K562 (cell line): ENCODE measurements at regions not wholly inside any gene's neighbourhood (a gene's known extent, or its start where the extent isn't known, plus 50 kb on each side); places are given as distances from the start of the nearest gene placed in this dataset.

ENCODE experiments used
- AFF4 ChIP-seq: sonication (generic); formaldehyde crosslinking; IDR thresholded peaks from 2 replicates; pipeline ENCODE4 v1.8.0; 2023; ENCODE audit warnings: mild to moderate bottlenecking, missing genetic modification reagents
- BHLHE40 ChIP-seq: IDR thresholded peaks from 2 replicates; pipeline ENCODE4 v1.6.1; 2011; ENCODE audit warnings: low read length, improper control_type of control experiment
- CBX8 ChIP-seq: fragments of 200-600 bp; sonication (generic); IDR thresholded peaks from 2 replicates; pipeline ENCODE4 v1.6.1; 2012; ENCODE audit warnings: borderline replicate concordance, mixed run types, low read depth, mild to moderate bottlenecking, moderate library complexity, mixed read lengths, low read length, control low read depth, inconsistent platforms; ENCODE audit not compliant: poor library complexity, severe bottlenecking; ENCODE audit errors: extremely low read depth
- EHMT2 ChIP-seq: fragments of 450-650 bp; IDR thresholded peaks from 2 replicates; pipeline ENCODE4 v1.6.1; 2018; ENCODE audit warnings: antibody characterized with exemption
- FOXO4 ChIP-seq: fragments of 450-650 bp; formaldehyde crosslinking; IDR thresholded peaks from 2 replicates; pipeline ENCODE4 v1.4.0; 2020; ENCODE audit warnings: mild to moderate bottlenecking, moderate library complexity
- L3MBTL2 ChIP-seq: fragments of 450-650 bp; IDR thresholded peaks from 2 replicates; pipeline ENCODE4 v1.6.1; 2016; ENCODE audit warnings: mild to moderate bottlenecking, moderate library complexity
- RBM25 ChIP-seq: fragments of 200-400 bp; formaldehyde crosslinking; IDR thresholded peaks from 2 replicates; pipeline ENCODE4 v1.6.1; 2018; ENCODE audit warnings: low read length, low read depth, moderate library complexity; ENCODE audit not compliant: severe bottlenecking
- TFAM ChIP-seq: fragments of 250-450 bp; sonication (Bioruptor Pico); conservative IDR thresholded peaks from 2 replicates; pipeline ENCODE4 v1.5.0; 2021; ENCODE audit warnings: mild to moderate bottlenecking, moderate library complexity
- USF2 ChIP-seq: sonication (generic); formaldehyde crosslinking; IDR thresholded peaks from 2 replicates; pipeline ENCODE4 v1.5.0; 2020; ENCODE audit warnings: missing genetic modification reagents
- XRCC3 ChIP-seq: fragments of 450-650 bp; IDR thresholded peaks from 2 replicates; pipeline ENCODE4 v1.6.1; 2017; ENCODE audit warnings: mild to moderate bottlenecking, moderate library complexity
- ZEB2 ChIP-seq: fragments of 450-650 bp; IDR thresholded peaks from 2 replicates; pipeline ENCODE4 v1.6.1; 2016
- ZSCAN29 ChIP-seq: fragments of 450-650 bp; IDR thresholded peaks from 2 replicates; pipeline ENCODE4 v1.6.1; 2017

- TF ChIP-seq USF2 (CRISPR knock-in tag), result 0 out of 2 replicates have a peak, but pooled peaks have one; percentile 21
- no peak for TF ChIP-seq FOXO4
- TF ChIP-seq L3MBTL2, result peak; percentile 83
- TF ChIP-seq AFF4, result no peak
- no peak for TF ChIP-seq ZEB2
- no peak for TF ChIP-seq XRCC3
- TF ChIP-seq TFAM (CRISPR knock-in tag), result no peak
- TF ChIP-seq EHMT2, result no peak
- no peak for TF ChIP-seq CBX8
- peak; percentile 77 for TF ChIP-seq BHLHE40
- no peak for TF ChIP-seq ZSCAN29
- peak; percentile 7 for TF ChIP-seq RBM25
Measured at GRCh38 chr3:72050771-72051170, 265.8 kb upstream of the PROK2 start (continued).
